G401 (cell line): ENCODE measurements at regions not wholly inside any gene's neighbourhood (a gene's known extent, or its start where the extent isn't known, plus 50 kb on each side); places are given as distances from the start of the nearest gene placed in this dataset.
A peak's percentile ranks its signal among the peaks of the same experiment; 100 is the strongest.

Experiments
- DNase-seq: peaks from one replicate; pipeline ENCODE4 v3.0.0-alpha.2; 2015; ENCODE audit warnings: low spot score
- in situ Hi-C: cut with HindIII; loops from 2 replicates; pipeline ENCODE4 v1.10.0; 2016; ENCODE audit warnings: low sequenced_read_pairs, mixed read lengths

DNA sequence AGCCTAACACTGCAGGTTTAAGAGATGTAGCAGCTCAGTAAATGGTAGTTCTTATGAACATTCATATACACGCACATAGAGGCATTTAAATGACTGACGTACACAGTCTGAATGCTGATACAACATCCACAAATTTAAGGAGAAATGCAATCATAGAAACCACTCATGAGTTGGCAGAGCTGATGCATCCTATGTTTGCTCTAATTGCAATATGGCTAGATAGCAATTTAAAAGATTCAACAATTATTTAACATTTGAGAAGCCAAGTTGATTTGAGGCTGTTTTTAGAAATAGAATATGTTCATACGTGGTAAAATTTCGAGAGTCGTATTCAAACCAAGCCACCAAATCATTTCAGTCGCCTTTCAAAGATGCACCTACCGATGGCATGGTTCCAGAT lies 135.6 kb downstream of the PFKFB3 start:
- no peak for DNase-seq

DNA sequence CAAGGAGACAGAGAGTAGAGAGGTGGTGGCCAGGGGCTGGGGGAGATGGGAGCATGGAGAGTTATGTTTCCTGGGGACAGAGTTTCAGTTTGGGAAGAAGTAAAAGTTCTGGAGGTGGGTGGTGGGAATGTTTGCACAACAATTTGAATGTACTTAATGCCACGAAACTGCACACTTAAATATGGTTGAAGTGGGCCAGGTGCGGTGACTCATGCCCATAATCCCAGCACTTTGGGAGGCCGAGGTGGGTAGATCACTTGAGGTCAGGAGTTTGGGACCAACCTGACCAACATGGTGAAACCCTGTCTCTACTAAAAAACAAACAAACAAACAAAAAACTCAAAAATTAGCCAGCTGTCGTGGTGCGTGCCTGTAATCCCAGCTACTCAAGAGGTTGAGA lies 137.2 kb downstream of the PFKFB3 start:
- in situ Hi-C loops: no loop called here

More for the DNA sequence above, 135.6 kb downstream of the PFKFB3 start:
- in situ Hi-C loops: no loop called here

DNA sequence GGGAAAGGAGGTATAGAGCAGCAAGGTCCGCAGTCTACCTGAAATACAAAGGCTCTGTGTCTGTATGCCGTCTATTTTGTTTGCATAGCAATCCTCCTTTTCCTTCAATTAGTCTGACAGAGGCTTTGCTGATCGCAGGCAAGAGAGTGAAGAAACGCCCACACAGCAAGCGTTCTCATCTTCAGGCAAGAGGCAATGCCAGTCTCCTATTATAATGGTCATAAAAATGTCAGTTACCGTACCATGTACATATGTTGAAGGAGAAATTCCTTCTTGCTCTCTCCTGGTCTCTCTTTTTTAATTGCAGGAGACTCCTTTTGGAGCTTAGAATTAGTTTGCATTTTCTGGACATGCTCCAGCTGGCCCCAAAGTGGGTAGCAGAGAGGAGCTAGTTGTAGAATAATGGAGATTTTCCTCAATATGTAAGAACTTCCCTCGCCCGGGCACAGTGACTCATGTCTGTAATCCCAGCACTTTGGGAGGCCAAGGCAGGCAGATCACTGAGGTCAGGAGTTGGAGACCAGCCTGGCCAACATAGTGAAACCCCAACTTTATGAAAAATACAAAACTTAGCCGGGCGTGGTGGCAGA lies 139.5 kb downstream of the PFKFB3 start:
- in situ Hi-C loops: no loop called here
- no peak for DNase-seq

More for the DNA sequence above, 137.2 kb downstream of the PFKFB3 start:
- no peak for DNase-seq

DNA sequence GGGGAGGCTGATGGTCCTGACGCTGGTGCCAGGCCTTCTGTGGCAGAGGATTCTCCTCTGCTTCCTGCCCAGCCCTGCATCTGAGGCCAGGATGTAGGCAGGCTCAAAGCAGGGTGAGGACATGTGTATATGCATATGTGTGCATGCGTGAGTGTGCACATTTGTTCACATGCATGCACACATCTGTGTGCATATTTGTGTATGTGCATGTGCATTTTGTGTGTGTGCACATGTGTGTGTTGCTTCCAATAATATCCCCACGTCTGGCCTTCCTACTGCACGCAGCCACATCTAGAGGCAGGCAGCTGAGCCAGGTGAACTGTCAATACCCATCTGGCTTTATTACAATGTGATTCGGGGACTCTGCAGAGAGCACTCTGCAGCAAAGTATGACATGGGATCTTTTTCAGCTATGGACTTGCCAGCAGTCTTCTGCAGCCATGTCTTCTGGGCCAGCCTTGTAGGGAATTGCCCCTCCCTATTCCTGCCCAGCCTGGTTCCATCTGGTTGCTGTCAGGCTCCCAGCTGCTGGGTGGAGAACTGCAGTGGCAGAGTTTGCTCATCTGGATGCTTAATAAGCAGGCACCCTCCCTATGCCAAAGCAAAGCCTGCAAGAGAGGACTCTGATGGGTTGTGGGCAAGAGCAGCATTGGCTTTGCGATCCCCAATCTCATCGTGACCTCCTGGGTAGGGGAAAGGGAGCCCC lies 140.7 kb downstream of the PFKFB3 start:
- in situ Hi-C loops: no loop called here
- DNase-seq: no peak

GRCh38 chr10:6345404-6345803 lies 142.7 kb downstream of the PFKFB3 start:
- in situ Hi-C loops: no loop called here
- no peak for DNase-seq

GRCh38 chr10:6346631-6347030 lies 143.9 kb downstream of the PFKFB3 start:
- no peak for DNase-seq
- in situ Hi-C loops: no loop called here

DNA sequence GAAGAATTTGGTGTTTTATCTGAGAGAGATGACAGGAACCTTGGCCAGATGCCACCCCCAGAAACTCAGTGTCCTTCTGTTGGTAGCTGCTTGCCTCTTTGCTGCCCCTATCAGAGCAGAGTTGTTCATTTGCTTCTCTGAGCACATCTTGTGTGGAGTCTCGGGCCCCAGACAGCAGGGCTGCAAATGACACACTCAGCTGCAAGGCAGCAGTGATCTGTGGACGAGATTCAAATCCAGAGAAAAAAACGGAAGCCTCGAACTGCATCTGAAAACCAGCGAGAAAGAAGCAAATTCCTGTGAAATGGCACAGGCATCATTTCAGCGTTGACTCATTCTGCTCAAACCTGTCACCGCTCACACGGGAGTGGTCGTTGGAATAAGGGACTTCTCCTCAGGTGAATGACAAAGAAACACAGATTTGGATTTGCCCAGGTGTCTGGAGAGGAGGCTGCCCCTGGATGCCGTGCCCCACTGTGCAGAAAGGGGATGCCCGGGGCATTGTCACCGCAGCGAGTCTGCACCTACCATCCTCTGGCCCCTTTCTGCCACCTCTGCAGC lies 144.7 kb downstream of the PFKFB3 start:
- in situ Hi-C loops: no loop called here
- peak; percentile 53 for DNase-seq

GRCh38 chr10:6348096-6348874 lies 145.6 kb downstream of the PFKFB3 start:
- in situ Hi-C loops: no loop called here
- peak; percentile 74 for DNase-seq

GRCh38 chr10:6349846-6350535 lies 147.3 kb downstream of the PFKFB3 start:
- no peak for DNase-seq
- in situ Hi-C loops: no loop called here

DNA sequence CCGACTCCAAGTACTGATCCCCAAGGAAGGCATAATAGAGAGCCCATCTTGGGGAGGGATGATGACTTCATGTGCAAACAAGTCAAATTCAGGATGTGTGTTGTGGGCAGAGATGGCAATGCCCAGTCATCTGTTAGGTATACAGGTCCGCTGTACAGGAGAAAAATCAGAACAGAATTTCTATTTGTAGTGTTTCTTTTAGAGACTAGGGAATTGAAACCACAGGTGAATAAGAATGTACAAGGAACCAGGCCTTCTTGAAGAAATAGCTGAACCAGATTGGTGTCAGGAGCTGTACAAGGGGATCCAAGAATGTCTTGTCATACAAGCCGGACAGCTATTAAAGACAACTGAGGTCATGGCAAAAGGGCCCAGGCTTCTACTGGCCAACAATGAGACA lies 147.9 kb downstream of the PFKFB3 start:
- DNase-seq: no peak
- in situ Hi-C loops: no loop called here

DNA sequence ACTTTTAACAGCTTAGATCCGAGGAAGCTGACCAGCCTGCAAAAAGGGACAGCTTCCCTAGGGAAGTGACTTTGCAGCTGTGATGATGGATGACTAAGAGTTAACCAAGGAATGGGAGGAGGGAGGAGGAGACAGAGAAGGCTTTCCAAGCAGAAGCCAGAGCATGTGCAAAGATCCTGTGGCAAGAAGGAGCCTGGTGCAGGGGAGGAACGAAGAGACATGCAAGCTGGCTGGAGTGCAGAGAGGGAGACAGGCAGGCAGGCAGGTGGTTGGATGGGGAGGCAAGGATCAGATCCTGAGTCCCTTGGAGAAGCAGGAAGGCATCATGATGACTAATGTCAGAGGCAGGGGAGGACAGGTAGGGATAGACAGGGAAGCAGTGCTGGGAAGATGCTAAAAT lies 148.8 kb downstream of the PFKFB3 start:
- in situ Hi-C loops: no loop called here
- DNase-seq: no peak

DNA sequence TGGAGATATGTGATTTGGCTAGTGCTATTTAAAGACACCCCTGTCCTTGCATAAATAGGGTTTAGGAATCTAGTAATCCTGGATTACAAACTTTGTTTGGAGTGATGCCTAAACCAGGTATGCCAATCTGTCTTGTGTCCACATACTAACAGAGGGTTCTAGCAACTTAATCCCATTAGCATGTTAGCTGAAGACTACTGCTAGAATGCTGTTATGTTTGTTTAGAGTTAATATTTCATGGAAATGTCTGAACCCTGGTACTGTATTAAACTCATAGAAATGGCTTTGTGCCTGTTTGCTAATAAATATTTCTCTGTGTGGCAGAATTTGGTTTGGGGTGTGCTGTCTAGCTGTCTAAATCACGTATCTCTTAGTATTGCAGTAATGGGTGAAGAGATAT lies 150.8 kb downstream of the PFKFB3 start:
- DNase-seq: no peak
- in situ Hi-C loops: no loop called here

DNA sequence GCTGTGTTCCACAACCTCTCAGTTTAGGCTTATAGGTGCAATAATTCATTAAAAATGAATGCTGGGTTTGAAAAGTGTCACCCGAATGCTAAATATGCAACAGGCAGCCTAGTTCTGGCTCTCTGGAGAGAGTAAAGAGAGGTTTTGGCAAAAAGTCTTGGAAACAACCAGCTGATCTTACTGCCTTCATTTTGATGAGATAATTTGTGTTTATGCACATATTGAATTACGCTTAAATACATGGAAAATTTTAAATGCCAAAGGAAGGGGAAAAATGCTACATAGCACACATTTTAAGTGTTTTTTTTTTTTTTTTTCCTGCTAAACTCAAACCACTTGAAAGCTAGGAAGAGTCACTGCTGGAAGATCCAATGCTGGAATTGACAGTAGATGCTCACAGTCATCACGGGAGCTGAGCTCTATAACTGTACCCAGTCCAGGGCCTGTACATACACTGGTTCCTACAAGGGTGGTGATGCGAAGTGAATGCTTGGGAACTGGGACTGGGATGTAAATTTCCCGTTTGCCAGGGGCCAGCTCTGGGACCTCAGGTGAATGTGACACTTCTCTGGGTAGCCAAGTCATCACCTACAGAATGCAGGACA lies 151.5 kb downstream of the PFKFB3 start:
- in situ Hi-C loops: no loop called here

GRCh38 chr10:6356280-6356793 lies 153.6 kb downstream of the PFKFB3 start:
- in situ Hi-C loops: no loop called here
- DNase-seq: no peak

More for the DNA sequence above, 151.5 kb downstream of the PFKFB3 start:
- no peak for DNase-seq

GRCh38 chr10:6361869-6362268 lies 159.1 kb downstream of the PFKFB3 start:
- in situ Hi-C loops: no loop called here
- DNase-seq: no peak

GRCh38 chr10:6362879-6363278 lies 160.1 kb downstream of the PFKFB3 start:
- in situ Hi-C loops: no loop called here
- no peak for DNase-seq

DNA sequence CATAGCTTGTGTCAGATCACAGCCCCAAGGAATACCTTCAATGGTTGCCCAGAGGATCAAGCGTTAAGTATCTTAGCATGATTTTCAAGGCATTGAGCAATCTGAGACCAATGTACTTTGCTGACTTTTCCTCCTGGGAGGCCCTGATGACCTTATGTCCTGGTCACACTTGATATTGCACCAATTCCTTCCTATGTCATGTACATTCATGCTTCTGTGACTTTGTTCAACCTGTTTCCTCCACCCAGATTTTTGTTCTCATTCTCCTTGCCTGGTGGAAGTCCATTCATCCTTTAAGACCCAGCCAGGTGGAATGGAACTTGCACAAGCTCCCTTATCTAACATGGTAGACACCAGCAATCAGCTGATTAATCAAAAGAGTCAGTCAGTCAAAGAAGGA lies 160.8 kb downstream of the PFKFB3 start:
- in situ Hi-C loops: no loop called here
- no peak for DNase-seq

GRCh38 chr10:6364283-6364682 lies 161.6 kb downstream of the PFKFB3 start:
- no peak for DNase-seq
- in situ Hi-C loops: no loop called here

DNA sequence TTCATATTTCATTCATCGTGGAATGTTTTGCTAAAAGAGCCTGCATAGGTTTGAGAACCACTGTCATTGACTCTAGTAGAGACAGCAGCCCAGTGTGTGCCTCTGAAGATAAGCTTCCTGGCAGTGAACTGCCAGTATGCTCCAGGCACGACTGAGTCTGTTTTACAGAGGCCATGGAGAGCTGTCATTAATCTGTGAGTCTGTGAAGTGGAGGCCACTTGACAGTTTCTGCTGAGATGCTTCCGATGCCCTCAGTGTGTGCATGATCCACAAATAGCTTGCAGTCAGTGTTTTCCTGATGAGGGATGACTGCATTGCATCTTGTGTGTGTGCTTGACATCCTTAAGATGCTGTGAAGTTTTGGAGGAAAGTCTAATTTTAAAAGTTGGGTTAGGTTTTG lies 162.2 kb downstream of the PFKFB3 start:
- no peak for DNase-seq
- in situ Hi-C loops: no loop called here
